HG02840 (cell line): ENCODE measurements at regions not wholly inside any gene's neighbourhood (a gene's known extent, or its start where the extent isn't known, plus 50 kb on each side); places are given as distances from the start of the nearest gene placed in this dataset.

ENCODE experiments used
- ATAC-seq: cut with Tn5 transposase; IDR thresholded peaks from one replicate; pipeline ENCODE4 v1.9.1; 2021; ENCODE audit warnings: mild to moderate bottlenecking, moderate library complexity, moderate number of reproducible peaks; ENCODE audit not compliant: unreplicated experiment, low FRiP score

DNA sequence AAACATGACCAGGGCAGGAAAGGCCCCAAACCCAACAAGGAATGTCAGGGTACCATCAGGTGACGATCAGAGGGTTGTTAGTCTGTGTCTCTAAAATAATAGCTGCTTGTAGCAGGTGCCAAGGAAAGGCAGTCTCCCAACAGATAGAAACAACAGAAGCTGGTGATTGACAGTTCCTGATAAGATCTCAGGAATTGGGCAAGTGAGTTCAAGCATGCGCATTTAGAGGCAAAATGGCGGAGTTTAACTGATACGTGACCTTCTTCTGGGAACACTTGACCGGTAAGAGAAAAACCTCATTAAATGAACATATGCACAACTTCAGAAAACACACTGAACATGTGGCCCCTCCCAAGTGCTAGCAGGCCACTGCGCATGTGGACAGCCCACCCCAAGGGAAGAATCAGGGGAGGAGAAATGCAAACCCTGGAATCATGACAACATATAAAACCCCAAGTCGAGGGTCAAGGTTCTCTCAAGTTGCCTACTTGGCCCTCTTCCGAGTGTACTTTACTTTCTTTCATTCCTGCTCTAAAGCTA is 664.9 kb downstream of the KCNJ3 start:
- ATAC-seq: no peak

- ATAC-seq: no peak
These were observed 658.7 kb downstream of the KCNJ3 start for GRCh38 chr2:155357172-155357571.

- no peak for ATAC-seq
These were observed 657.8 kb downstream of the KCNJ3 start for GRCh38 chr2:155356250-155356649.

GRCh38 chr2:155350783-155351580 is 652.5 kb downstream of the KCNJ3 start:
- ATAC-seq: no peak

GRCh38 chr2:155332016-155332415 is 633.5 kb downstream of the KCNJ3 start:
- ATAC-seq: no peak

DNA sequence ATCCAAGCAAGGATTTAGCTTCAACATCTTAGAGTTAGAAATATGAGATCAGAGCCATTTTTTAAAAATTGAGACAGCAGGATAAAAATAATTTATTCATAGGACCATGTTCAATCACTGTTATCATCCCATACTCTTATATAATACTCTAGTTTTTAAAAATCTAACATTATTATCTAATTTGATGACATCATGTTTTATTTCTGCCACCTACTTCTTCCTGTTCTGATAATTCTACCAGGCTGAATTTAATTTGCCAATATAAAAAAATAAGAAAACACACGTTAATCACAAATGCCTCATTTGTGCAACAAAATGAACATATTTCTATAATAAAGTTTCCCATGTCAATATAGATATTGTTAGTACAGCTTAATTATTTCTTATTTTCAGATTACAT is 621.7 kb downstream of the KCNJ3 start:
- ATAC-seq: no peak

DNA sequence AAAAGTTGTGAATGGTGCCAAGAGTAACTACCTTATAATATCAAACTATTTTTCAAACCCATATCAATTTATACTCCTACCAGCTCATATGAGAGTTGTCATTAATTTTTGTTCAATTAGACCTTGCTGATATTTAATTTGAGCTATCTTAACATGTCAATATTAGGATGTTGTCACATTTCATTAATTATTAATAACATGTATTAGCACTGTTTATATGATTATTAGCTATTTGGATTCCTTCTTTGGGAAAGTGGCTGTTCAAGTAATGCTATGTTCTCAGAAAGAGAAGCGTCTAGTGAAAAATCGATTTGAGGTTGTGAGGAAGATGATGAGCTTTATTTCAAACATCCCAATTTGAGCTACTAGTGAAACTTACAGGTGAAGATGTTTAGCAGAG is 620.2 kb downstream of the KCNJ3 start:
- ATAC-seq: no peak

- no peak for ATAC-seq
These were observed 617.3 kb downstream of the KCNJ3 start for GRCh38 chr2:155315768-155316167.

DNA sequence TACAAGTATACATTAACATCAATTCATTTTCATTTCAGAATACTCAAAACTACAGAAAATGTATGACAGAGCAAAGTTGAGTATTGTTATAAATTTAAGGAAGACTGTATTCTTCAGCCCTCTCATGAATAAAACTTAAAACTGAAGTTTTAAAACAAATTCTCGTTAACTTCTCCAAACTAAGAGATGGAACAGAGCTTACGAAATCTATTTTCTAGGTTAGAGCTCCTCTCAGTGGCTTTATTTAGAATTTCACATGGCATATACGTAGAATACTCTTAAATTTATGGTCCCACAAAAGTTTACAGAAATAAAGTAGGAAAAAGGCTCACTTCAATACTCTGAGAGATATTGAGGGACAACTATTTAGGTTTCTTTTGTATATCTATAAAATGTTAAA is 612.1 kb downstream of the KCNJ3 start:
- ATAC-seq: no peak

- no peak for ATAC-seq
These were observed 611.0 kb downstream of the KCNJ3 start for GRCh38 chr2:155309483-155309882.

- no peak for ATAC-seq
These were observed 610.0 kb downstream of the KCNJ3 start for GRCh38 chr2:155308367-155309009.

- no peak for ATAC-seq
These were observed 602.7 kb downstream of the KCNJ3 start for GRCh38 chr2:155301221-155301620.

GRCh38 chr2:155298001-155298400 is 599.5 kb downstream of the KCNJ3 start:
- ATAC-seq: no peak

GRCh38 chr2:155294358-155294757 is 595.9 kb downstream of the KCNJ3 start:
- no peak for ATAC-seq

DNA sequence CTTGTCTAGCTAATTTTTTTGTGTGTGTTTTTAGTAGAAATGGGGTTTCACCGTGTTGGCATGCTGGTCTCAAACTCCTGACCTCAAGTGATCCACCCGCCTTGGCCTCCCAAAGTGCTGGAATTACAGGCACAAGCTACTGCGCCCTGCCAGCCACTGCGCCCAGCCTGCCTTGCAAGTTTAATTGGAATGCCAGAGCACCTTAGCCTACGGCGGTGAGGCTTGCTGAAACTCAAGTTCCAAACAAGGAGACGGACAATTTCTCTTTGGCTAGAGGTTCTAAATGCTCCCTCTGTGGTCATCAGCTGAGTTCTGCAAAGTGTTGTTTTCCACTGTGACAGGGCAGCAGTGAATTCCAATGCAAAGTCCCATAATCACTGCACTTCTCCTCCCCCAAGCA is 583.4 kb downstream of the KCNJ3 start:
- ATAC-seq: no peak

GRCh38 chr2:155273323-155273722 is 574.8 kb downstream of the KCNJ3 start:
- ATAC-seq: no peak

DNA sequence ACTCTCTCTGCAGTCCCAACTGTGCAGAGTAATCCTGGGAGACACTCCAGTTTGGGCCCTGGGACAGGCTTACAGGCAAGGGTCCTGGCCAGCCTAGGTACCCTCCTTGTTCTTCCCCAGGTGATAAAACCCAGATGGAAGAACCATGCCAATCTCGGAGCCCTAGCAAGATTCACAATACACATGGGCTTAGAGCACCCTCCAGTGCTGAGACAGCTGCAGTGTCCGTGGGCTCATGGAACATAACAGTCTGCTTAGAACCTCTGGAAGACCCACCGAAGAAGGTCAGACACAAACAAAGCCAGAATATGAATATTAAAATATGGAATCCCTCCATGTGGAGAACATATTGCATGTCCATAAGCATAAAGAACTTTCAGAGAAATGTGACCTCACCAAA is 568.1 kb downstream of the KCNJ3 start:
- no peak for ATAC-seq

DNA sequence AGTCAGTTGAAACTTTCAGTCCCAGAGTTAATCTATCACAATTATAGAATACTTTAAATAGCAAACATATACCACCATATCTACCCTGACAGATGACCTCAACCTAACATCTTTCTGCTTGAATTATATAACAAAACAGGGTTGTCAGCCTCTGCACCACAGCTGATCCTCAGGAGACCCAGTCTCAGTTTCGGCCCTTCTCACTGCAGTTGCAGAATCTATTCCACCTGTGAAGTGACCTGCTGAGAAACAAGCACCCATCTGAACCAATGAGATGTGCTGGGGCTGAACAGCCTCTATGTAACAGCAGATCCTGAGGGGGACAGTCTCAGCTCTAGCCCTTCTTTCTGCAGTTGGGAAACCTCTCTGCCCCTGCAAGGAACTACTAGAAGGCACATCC is 567.6 kb downstream of the KCNJ3 start:
- ATAC-seq: no peak

DNA sequence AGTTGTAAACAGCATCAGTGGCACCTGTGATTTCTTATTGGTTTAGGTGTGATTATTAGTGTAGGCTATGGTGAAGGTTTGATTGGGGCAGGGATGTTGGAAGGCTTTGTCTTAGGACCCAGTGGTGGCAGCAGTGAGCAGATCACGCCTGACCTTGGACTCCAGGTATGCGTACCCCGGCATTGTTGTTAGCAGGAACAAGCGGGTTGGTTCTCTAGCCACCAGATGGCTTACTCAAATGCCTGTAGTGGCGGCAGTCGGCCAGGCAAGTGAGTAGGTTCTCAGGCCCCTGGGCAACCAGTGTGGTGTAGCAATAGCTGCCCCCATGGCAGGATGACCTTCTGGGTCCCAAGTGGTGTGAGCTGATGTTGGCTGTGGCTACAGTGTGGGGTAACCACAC is 558.3 kb downstream of the KCNJ3 start:
- ATAC-seq: no peak

- no peak for ATAC-seq
These were observed 552.3 kb downstream of the KCNJ3 start for GRCh38 chr2:155250800-155251199.

GRCh38 chr2:155240176-155240575 is 541.7 kb downstream of the KCNJ3 start:
- no peak for ATAC-seq

DNA sequence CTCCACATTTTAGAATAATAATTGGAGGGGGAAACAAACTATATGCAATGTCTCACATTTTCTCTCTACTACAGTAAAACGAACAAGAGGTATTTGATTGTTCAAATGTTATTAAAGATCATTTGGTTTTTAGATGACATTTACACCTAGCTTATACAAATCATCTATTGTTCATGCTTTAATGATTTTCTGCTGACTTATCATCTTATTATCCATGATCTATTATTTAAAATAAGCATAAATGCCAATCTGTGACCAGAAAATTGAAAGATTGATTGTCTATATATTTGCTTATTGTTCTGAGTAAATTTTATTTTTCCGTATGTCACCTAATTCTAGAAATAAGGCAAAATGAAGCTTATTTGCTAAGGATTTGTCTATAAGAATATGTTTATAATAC is 537.2 kb downstream of the KCNJ3 start:
- ATAC-seq: no peak
